Activated CD4-positive, alpha-beta T cell treated with anti-CD3 and anti-CD28 coated beads, Interleukin-10, Interleukin-2, amounts not matched to agents 100 ng/mL and 50 ng/mL, durations not matched to agents 16 hours and 8 hours (primary cell): ENCODE measurements at regions not wholly inside any gene's neighbourhood (a gene's known extent, or its start where the extent isn't known, plus 50 kb on each side); places are given as distances from the start of the nearest gene placed in this dataset.
A peak's percentile ranks its signal among the peaks of the same experiment; 100 is the strongest.
"Not testable (repeated sequence)": the region's sequence is repeated elsewhere in the genome, so short reads cannot be mapped to it uniquely, and the experiment has no call there.

Experiments used
- DNase-seq: peaks from one replicate; pipeline ENCODE4 v3.0.0-alpha.2; 2020

DNA sequence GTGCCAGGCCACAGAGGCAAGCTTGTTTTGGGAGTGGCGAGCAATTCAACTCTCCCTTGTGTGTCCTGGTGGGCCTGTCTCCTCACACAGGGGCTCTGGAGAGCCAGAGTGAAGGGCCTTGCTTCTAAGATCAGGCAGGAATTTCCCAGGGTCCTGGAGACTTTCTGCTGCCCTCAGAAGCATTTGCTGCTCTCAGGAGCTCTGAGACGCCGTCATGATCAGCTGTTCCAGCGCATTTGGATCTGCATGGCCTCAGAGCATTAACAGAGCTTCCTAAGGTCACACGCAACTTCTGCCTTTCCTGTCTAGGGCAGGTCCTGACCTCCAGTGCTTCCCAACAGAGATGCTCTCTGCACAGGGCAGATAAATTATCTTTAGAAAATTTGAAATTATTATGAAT is 52.2 kb upstream of the C10orf90 start:
- DNase-seq: no peak

DNA sequence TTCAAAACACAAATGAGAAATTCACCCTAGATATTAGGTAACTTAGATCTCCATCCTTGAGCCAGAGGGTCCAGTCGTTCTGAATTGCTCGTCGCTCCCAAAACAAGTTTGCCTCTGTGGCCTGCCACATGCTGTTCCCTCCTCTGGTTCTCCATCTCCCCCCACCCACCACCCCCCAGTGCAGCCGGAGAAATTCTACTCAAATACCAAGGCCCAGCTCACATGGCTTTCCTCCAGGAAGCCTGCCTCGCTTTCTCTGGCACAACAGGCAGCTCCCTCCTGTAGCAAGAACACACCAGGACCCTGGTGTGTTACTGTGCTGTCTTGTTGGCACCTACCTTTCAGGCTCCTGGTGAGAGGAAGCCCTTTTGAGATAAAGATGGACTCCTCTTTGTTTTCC is 52.7 kb upstream of the C10orf90 start:
- no peak for DNase-seq

DNA sequence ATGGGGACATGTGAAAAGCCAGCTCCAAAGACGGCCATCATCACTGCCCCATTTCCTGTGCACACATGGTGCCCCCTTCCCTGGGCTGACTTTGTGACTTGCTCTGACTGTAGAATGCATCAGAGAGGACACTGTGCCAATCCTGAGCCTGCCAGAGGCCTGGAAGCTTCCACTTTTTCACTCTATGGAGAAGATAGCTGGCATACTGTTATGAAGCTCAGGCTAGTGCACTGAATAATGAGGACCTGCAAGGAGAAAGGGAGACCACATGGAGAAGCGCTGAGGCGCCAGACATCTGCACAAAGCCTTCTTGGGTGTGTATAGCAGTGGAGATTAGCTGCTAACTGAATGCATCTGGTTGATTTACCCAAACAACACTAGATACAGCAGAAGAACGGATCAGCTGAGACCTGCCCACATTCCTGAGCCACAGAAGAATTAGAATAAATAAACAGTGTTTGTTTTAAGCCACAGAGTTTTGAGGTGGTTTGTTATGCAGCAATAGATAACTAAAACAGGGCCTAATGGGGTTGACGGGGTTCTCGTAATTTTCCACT is 58.9 kb upstream of the C10orf90 start:
- DNase-seq: no peak

DNA sequence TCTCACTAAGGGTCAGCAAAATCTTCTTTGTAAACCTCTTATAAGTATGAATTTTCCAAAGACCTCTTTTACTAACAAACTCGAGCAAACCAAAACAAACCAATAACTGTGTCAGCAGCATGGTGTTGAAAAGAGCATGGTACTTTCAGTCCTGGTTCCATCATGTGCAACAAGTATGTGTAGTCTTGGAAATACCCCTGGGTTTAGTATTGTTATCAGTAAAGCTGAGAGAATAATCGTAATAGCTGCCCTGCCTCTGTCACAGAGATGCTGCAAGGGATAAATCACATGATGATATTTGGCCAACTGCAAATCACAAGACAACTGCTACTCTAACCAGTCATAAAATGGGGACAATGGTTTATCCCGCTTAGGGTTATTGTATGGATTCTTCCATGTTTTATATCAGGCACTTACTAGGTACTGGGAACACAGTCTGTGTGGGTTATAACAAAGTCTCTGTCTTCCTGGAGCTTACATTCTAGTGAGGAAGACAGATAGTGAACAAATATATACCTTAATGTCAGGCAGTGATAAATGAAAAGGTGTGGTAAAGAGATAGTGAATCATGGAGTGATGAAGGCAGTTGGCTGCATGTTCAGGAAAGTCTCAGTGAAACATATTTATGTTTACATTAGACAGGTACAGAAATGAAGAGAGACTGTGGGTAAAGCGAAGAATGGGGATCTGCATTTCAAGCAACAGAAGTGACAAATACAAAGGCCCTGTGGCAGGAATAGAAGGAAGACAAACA is 60.5 kb upstream of the C10orf90 start:
- no peak for DNase-seq

DNA sequence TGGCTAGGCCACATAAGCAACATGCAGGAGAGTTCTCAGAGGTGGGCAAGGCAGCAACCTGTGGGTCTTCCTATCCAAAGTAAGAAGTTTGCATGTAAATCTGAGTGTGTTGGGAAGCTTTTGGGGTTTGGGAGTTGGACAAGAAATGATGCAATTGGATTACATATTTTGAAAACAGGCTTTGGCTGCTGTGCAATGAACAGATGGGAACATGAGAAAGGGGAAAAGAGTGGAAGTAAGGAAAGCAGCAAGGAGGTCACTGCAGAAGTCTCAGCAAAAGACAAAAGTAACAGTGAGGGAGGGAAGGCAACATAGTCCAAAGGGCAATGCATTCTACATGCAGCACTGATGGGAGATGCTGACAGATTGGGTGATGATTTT is 61.1 kb upstream of the C10orf90 start:
- DNase-seq: no peak

DNA sequence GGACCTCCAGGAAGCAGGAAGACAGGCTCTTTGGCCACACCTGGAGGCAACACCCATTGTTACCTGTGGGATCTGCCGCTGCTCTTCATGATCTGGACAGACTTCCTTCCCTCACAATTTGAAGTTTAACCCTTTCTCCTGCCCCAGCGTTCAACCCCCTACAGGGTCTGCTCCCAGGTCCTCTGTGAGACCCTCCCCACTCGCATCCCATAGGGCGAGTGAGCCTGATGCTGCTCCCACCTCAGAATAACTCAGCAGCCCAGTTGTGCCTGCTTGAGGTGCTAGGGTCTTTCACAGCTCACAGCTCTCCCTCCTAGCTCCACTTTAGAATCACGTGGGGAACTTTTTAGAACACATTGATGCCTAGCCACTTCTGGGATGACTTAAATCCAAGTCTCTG is 61.8 kb upstream of the C10orf90 start:
- DNase-seq: no peak

DNA sequence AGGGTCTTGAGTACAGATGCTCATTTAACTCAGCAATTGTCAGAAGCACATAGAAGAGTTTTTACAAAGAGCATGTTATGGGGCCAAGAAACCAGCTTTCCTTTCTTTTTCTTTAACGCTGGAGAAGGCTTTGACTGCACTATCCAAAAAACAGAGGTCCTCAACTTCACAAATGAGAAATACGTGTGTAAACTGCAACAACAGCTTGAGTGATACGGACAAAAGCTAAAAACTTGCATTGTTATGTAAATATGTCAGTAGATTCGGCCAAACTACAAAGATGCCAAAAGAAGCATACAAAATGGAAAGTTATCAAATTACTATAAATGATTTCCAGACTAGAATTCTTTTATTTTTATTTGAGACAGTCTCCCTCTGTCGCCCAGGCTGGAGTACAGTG is 62.4 kb upstream of the C10orf90 start:
- no peak for DNase-seq

DNA sequence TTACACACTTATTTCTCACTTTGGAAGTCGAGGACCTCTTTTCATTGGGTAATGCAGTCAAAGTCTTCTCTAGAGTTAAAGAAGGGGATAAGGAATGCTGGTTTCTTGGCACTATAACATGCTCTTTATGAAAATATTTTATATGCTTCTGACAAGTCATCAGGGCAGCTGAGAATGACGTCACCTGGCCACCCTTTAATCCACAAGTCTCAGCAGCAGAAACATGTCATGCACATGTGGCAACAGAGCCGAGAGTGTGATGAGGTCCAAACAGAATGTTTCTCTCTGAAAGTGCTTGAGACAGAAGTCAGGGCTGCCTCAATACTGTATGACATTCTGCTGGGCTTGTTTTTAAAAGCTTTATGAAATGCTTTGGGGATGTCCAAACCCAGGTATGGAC is 63.5 kb upstream of the C10orf90 start:
- no peak for DNase-seq

DNA sequence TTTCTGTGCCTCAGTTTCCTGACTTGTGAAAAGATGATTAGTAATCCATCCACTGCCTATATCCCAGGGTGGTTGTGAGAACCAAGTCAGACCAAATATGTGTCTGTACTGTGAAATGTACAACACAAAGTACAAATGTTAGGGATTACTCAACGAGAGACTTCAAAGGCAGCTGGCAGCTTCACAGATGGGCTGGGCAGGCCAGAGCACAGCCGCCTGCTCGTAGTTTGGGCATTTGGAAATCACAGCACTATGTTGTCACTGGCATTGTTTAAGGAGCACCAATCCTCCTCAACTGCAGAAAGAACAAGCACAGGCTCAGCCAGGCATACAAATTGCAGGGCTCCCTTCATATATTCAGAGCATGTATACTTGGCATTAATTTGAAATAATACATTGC is 64.5 kb upstream of the C10orf90 start:
- DNase-seq: no peak

DNA sequence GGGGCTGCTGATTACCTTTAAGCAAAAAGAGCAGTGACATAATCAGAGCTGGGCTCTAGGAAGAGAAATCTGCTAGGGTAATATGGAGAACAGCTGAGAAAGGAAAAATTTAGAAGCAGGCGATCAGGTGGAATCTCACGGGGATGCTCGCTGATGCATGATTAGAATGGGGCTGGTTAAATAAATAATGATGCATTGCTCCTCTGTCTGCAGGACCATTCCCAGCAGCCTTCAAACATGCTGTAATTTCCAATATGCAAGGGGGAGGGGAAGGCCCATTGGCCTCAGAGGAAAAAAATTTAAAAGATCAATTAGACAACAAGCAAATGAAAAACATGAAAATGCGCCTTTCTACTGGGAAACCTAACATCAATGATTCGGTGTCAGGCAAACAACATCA is 65.6 kb upstream of the C10orf90 start:
- no peak for DNase-seq

DNA sequence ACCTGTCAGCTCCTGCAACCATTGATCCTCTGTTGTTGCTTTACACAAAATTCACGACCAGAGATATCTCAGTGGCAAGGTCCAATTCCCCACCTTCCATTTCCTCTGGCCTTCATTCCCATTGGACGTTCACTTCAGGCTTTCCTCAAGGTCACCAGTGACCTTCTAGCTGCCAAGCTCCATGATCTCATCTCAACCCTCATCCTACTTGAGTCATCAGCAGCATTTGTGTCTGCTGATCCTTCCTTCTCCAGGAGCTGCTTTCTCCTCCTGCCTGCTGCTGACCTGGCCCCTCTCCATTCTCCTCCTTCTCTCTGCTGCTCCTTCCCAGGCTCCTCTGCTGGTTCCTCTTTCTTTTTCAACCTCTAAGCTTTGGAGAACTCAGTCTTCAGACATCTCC is 66.2 kb upstream of the C10orf90 start:
- no peak for DNase-seq

DNA sequence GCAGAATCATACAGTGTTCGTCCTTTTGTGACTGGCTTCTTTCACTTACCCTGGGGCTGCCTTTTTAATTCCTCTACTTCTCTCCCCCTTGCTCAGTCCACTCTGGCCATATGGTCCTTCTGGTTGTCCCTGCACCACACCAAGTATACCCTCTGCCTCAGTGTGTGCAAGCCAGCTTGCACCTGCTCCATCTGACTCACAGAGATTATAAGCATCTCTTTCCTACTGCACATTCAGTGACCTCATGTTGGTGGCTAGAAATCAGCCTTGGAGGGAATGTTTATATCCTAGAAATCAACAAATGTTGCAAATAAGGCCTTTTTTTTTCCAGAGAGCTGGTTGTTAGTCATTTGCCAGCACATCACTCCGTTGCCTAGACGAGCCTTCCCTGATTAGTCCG is 67.5 kb upstream of the C10orf90 start:
- DNase-seq: no peak

DNA sequence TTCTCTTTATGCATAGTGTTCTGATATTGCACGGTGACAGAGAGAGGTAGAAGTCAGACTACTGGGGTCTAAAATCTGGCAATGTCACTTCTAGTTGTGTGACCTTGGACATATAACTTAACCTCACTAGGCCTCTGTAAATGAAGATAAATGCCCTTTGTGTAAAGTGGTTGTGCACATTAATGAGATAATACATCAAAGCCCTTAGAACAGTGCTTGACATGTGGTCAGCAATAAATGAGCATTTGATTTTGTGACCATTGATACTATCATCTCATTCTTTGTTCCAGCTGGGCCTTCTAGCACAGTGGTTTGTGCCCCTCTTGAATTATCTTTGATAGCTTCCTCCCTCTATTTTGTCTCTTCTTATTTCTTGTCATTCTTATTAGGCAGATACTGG is 74.1 kb upstream of the C10orf90 start:
- DNase-seq: no peak

DNA sequence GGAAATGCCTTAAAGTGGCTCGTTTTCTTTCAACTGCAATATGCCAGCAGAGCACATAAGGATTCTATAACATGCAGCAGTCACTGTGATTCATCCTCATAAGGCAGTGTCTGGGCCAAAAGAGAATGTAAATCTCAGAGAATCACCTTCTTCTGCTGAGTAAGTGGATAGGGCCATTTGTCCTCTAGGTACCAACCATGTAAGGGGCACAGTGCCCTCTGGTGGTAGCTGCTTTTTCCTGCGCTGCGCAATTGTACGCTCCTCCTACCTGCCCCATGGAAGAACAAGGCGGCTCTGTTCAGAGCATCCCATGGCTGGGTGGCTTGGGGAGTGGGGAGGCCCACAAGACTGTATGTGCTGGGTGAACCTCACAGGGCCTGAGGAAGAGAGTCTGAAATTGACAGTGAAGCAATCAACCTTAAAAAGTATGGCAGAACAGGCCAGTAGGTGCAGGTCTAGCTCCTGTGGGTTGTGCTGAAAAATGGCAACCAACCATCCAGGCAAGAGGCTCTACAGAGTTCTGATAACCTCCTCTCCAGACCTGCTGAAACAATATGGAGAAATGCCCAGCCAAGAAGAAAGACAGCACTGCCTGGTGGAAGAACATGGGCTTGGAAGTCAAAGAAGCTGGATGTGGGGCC is 78.6 kb upstream of the C10orf90 start:
- peak; percentile 60 for DNase-seq

DNA sequence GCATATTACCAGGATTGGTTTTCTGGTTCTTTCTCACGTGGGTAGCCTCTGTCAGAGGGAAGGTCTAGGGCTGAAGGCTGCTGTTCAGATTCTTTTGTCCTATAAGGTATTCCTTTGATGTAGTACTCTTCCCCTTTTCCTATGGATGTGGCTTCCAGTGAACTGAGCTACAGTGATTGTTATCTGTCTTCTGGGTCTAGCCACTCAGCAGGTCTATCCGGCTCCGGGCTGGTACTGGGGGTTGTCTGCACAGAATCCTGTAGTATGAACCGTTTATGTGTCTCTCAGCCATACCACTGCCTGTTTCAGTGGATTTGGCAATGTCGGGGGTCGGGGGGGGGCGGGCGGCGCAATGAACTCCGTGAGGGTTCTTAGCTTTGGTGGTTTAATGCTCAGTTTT is 84.5 kb upstream of the C10orf90 start:
- no peak for DNase-seq

DNA sequence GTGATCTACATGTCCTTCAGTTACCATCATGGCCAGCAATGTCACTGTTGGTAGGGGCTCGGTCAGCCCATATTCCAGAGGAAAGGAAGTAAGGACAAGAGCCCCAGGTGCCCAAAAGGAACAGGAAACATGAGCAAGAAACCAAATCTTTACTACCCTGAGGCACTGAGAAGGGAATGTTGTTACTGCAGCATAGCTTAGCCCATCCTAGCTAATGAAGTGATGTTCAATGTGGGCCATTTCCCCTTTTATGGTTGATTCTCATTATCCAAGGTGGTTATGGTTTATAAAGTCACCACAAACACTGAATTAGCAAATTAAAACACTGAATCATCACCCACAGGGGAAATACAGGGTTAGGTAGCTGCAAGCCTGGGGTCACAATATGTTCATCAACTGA is 88.4 kb upstream of the C10orf90 start:
- no peak for DNase-seq

DNA sequence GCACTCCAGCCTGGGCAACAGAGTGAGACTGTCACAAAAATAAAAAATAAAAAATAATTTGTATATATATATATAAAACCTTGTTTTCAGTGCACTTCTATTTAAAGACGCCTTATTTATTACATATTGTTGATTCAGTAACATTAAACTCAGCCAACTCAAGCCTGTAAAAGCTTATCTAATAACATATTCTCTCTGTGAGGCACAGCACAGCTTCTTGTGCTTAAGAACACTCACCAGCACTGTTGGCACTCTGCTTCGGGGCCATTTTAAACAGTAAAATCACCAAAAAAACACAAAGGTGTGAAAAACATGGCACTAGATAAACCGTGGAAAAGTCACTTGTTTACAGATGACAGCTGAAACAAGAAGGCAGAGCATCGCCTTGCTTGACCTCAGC is 89.0 kb upstream of the C10orf90 start:
- DNase-seq: no peak

DNA sequence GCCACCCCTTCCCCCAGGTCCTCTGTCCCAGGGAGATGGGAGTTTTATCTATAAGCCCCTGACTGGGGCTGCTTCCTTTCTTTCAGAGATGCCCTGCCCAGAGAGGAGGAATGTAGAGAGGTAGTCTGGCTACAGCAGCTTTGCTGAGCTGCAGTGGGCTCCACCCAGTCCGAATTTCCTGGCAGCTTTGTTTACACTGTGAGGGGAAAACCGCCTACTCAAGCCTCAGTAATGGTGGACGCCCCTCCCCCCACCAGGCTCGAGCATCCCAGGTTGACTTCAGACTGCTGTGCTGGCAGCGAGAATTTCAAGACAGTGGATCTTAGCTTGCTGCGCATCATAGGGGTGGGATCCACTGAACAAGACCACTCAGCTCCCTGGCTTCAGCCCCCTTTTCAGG is 96.2 kb upstream of the C10orf90 start:
- DNase-seq: not testable (repeated sequence)

DNA sequence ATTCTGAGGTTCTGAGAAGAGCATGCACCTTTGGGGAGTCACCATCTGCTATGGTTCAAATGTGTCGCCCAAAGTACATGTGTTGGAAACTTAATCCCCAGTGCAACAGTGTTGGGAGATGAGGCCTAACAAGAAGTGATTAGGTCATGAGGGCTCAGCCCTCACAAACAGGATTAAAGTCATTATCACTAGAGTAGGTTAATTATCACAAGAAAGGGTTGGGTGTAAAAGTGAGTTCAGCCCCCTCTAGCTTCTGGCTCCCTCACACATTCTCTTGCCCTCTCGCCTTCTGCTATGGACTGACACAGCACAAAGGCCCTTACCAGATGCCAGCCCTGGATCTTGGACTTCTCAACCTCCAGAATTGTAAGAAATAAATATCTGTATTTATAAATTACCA is 100.3 kb upstream of the C10orf90 start:
- DNase-seq: no peak

DNA sequence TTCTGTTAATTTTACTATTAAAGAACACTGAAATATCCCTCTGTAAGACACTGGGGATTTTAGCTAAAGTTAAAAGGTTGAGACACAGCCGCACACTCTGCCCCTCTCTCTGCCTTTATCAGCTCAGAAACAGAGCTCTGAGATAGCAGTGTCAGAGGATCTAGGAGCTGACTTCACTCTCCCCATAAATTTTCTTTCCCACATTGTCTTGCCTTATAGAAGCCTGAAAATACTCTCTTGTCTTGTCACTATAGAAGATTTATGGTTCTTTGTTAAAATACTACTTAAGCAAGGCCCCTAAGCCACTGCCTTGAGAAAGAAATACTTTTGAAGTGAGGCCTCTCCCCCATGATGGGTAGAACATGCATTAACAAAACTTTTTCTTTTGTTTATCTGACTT is 105.7 kb upstream of the C10orf90 start:
- no peak for DNase-seq

DNA sequence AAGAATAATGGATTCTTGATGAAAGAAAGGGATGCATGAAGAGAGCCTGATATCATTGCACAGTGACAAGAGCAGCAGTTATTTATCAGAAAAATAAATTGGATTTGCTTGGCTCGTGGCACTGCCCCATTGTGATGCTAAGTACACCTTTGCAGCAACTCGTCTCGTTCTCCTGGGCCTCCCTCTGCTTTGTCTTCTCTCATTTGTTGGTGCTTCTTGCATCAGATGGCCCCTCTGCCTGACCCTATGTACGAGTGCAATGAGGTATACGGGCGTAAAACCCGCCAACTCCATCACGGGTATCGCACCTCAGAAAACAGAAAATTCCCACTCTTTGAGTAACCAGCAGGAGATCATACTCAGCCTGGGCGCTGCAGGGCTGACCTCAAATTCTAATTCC is 107.2 kb upstream of the C10orf90 start:
- DNase-seq: no peak

DNA sequence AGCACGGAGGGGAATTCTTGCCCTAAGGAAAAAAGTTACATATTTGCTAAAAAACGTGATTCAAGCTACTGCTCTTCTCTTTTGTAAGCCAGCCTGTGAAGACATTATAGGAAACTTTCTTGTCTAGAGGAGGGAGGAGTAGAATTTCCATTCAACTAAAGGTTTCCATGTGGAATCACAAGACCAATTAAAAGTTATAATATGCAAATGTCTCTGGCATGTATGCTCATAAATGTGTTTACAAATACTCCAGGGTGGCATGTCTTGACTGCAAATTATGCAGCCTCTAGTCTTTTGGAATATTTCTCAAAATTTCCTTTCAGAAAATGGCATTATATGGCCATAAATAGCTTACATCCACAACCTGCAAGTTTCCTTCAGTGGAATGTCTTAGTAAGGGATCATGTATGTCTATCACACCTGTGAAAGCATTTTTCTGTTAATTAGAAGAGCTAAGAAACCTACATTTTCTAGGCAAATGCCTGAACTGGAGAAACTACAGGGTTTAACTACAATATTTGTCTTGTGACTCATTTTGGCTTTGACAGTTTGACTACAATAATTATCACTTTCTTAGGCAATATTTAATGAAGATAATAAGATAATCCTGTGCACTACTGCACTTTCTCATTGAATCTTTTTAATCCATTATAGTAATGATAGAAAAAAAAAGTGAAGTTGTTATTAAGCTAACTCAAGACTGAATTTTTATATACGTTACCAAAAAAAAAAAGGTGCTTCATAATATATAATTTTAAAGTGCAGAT is 111.1 kb upstream of the C10orf90 start:
- DNase-seq: no peak

DNA sequence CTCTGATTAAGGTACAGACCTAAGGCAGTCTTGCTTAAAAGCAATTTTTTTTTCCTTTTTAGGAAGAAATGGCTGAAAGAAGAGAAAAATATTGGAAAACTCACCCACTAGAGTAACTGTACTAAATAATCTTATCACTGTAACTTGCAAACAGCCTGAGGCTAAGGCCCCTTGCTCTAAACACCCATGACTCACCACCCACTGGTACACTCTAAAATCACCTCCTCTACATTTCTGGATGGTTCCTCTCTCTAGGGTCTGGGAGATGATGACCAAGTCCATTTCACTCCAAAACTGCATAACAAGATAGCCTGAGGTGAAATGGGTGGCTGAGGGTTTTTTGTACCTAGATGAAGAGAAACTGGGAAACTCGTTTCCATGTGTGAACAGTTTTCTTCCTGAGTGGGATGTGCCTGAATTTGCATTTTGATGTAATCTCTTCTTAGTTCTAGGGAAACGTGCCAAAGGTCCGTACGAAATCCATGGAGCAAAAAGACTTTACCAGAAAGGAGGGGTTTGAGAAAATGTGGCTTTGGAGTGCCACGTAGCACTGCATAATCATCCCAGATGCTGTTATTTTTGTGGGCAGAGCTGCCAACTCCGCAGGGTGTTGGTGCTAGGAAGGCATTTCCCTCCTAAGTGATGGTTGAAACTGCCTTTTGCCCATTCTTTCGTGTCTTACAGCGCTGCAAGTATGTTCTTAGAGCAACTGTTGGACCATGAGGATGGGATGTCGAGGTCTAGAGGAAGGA is 113.5 kb upstream of the C10orf90 start:
- DNase-seq: no peak
